Small intestine (tissue), 7 donors: ENCODE measurements at regions not wholly inside any gene's neighbourhood (a gene's known extent, or its start where the extent isn't known, plus 50 kb on each side); places are given as distances from the start of the nearest gene placed in this dataset.
A peak's percentile ranks its signal among the peaks of the same experiment; 100 is the strongest.
"Not testable (repeated sequence)": the region's sequence is repeated elsewhere in the genome, so short reads cannot be mapped to it uniquely, and the experiment has no call there.

Experiments used
- DNase-seq, 2 donors: peaks; one replicate each; pipeline versions ENCODE4 v3.0.0 to v3.0.0-alpha.2; 2013
- FAIRE-seq: peaks from 2 replicates; lab custom pipeline; 2012; peaks lifted over from hg19 to GRCh38; lab: Jason Lieb, UNC
- H3K27ac ChIP-seq, 3 donors: one replicate each; pipeline ENCODE4 v1.5.1; 2013; ENCODE audit warnings: low read length in 2 of 3, mild to moderate bottlenecking in 2 of 3, control low read depth in 1 of 3, inconsistent platforms in 1 of 3, low read depth in 1 of 3, moderate library complexity in 1 of 3
- H3K27me3 ChIP-seq, 3 donors: one replicate each; pipeline ENCODE4 v1.6.1; 2013; ENCODE audit warnings: low read length in 3 of 3, inconsistent platforms in 1 of 3; ENCODE audit not compliant: control insufficient read depth in 3 of 3, insufficient read depth in 3 of 3
- H3K36me3 ChIP-seq, 3 donors: one replicate each; pipeline ENCODE4 v1.6.1; 2013; ENCODE audit warnings: low read length in 3 of 3, inconsistent platforms in 1 of 3, low read depth in 1 of 3, mild to moderate bottlenecking in 1 of 3, moderate library complexity in 1 of 3; ENCODE audit not compliant: control insufficient read depth in 3 of 3, insufficient read depth in 2 of 3
- H3K4me1 ChIP-seq, 3 donors: one replicate each; pipeline ENCODE4 v1.6.1; 2013; ENCODE audit warnings: low read length in 2 of 3, inconsistent platforms in 1 of 3, low read depth in 1 of 3, mild to moderate bottlenecking in 1 of 3, moderate library complexity in 1 of 3; ENCODE audit not compliant: control insufficient read depth in 3 of 3, insufficient read depth in 2 of 3
- H3K4me3 ChIP-seq, 3 donors: one replicate each; pipeline ENCODE4 v1.5.1; 2013; ENCODE audit warnings: low read length in 3 of 3, control low read depth in 1 of 3, inconsistent platforms in 1 of 3, low read depth in 1 of 3, mild to moderate bottlenecking in 1 of 3, moderate library complexity in 1 of 3
- H3K9me3 ChIP-seq, 2 donors: one replicate each; pipeline ENCODE4 v1.6.1; 2013; ENCODE audit warnings: low read depth in 1 of 2, low read length in 1 of 2; ENCODE audit not compliant: control insufficient read depth in 2 of 2, insufficient read depth in 1 of 2
- WGBS, 3 donors: extraction: QIAGEN DNeasy Blood & Tissue Kit; methylation state at CpG; one replicate each; pipeline ENCODE4 v1.1.7; 2013; 5-methylcytosine and 5-hydroxymethylcytosine counted together
- donor health status: healthy with polysubstance abuse.
- donor health status: control.
- donor health status: control.
- donor health status: Bipolar disorder and iron deficiency.
- donor health status: healthy.

DNA sequence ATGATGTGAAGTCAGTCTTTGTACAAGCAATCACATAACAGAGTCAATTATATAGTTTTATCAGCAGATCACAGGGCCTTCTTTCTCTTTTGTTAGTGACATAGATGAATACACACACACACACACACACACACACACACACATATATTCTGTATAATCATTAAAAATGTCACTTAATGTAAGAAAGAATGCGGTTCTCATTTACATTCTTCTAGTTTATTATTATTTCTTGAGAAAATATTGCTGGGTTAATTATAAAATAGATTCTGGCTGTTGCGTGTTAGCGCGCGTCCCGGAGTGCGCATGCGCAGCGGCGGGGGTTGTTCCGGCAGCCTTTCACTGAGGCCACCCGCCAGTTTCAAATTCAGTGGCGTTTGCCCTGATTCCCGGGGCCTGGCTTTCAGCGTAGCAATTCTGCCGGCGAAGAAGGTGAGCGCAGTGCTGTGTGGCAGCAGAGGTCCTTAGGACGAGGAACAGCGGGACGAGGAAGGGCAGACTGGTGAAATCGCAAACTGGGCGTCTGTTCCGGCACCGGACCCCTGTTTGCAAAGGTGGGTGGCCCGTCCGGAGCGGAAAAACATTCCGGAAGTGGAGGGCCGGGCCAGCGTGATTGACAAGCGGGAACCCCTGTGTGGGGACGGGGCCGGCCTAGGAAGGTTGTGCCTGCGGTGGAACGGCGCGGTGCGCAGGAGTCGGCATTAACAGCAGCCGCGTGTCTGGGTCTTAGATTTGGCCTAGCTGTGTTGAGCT lies 75.3 kb upstream of the PZP start:
- peak; percentile 74 to 84 for DNase-seq
- H3K4me1 ChIP-seq, H3K9me3 ChIP-seq, H3K27me3 ChIP-seq, FAIRE-seq, H3K36me3 ChIP-seq: not testable (repeated sequence)
- H3K27ac ChIP-seq: peak overlapping the region in 1 of 3 donors; percentile 67
- WGBS, 3 donors: 0% methylated on average over 11 to 25 of the region's 42 CpGs
- H3K4me3 ChIP-seq: peak overlapping the region in 2 of 3 donors; percentile 53 to 58

DNA sequence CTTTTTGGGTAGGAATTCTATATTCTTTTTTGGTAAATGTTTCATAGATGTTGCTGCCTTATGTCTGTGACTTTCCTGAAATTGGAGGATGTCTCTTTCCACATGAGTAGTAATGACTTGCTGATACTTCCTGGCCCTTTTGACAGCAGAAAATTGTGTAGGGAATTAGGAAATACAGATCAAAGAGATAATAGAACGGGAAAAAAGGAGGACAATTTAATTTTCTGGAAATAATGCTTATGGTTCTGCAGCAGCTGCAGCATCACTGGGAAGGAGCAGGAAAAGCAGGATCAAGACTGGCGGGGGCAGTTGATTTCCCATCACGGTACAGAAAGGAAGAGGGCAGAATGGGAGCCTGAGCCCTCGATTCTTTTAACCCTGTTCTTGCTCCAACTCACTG lies 68.8 kb upstream of the PZP start:
- H3K4me3 ChIP-seq: no peak overlapping the region
- WGBS, 3 donors: 55 to 62% (median 61%) methylated on average over 4 of the region's 4 CpGs
- no peaks in the 10 kb centered on the region for H3K4me1 ChIP-seq
- no peak overlapping the region for H3K27ac ChIP-seq
- DNase-seq: no peak
- no peak for FAIRE-seq
- no peaks in the 10 kb centered on the region for H3K27me3 ChIP-seq
- no peaks in the 10 kb centered on the region for H3K36me3 ChIP-seq
- no peaks in the 10 kb centered on the region for H3K9me3 ChIP-seq

DNA sequence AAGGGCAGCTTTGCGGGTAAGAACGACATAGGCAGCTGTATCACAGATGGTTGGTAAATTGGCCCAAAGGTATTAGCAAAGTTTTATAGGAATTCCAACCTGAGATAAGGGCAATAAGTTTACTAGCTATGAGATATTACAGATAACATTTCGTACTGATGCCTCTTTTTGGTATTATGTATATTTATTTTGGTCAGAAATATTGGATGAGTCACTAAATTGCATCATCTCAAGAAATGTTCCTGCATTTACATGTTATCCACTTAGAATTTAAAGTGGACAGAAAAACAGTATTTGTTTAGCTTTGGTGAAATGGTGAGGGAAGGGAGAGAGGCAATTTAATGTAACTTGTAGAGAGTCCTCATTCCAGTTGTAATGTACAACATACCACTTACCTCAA lies 65.1 kb upstream of the PZP start:
- 43 to 63% (median 55%) methylated on average over 3 of the region's 3 CpGs for WGBS, 3 donors
- FAIRE-seq (no peak), DNase-seq (no peak)
- no peaks in the 10 kb centered on the region for H3K36me3 ChIP-seq
- H3K4me1 ChIP-seq: no peaks in the 10 kb centered on the region
- H3K9me3 ChIP-seq: no peaks in the 10 kb centered on the region
- no peak overlapping the region for H3K4me3 ChIP-seq
- peaks cover 0 to 3% (median 0%) of the 10 kb centered on the region in 3 donors for H3K27me3 ChIP-seq
- H3K27ac ChIP-seq: no peak overlapping the region

DNA sequence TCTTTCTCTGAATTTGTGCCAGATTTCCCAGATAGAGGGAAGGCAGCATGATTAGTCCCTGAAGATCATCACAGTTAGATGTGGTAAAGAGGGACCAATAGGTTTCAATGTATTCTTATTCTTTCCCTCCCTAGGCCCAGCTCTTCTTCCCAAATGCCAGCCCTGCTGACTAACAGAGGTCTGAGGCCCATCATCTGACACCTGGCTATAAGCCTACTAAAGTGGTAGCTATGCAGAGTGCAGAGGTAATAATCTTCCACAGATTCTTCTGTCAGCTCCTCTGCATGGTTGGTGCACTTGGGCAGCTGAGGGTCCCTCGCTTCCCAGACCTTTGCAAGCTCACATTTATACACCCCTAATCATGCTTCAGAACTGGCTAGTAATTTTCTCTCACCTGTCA lies 63.7 kb upstream of the PZP start:
- no peaks in the 10 kb centered on the region for H3K4me1 ChIP-seq
- FAIRE-seq (no peak), DNase-seq (no peak)
- H3K27me3 ChIP-seq: peaks cover 0 to 3% (median 0%) of the 10 kb centered on the region in 3 donors
- H3K27ac ChIP-seq: no peak overlapping the region
- no peaks in the 10 kb centered on the region for H3K9me3 ChIP-seq
- no peaks in the 10 kb centered on the region for H3K36me3 ChIP-seq
- WGBS, 3 donors: 82 to 100% (median 89%) methylated on average over 1 of the region's 1 CpG
- no peak overlapping the region for H3K4me3 ChIP-seq

DNA sequence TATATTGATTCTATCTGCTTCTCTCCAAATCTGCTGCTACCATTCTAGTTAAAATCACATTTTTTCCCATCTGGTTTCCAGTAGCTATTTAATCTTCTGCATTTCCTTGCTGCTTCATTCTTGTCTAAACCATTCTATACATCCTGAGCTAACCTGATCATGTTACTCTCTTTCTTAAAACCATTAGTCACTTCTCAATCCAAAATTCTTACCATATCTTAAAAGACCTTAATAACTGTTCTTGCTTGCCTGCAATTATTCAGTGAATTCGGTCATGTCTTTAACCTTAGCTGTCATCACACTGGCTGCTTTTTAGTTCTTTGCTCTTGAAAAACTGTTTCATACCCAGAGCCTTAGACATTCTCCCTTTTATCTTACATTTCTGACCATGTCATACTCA lies 56.4 kb upstream of the PZP start:
- DNase-seq: no peak
- no peaks in the 10 kb centered on the region for H3K36me3 ChIP-seq
- H3K4me1 ChIP-seq: no peaks in the 10 kb centered on the region
- H3K9me3 ChIP-seq: no peaks in the 10 kb centered on the region
- H3K27me3 ChIP-seq: no peaks in the 10 kb centered on the region
- 69 to 82% (median 76%) methylated on average over 1 of the region's 1 CpG for WGBS, 3 donors
- FAIRE-seq: no peak
- H3K4me3 ChIP-seq: no peak overlapping the region
- no peak overlapping the region for H3K27ac ChIP-seq

DNA sequence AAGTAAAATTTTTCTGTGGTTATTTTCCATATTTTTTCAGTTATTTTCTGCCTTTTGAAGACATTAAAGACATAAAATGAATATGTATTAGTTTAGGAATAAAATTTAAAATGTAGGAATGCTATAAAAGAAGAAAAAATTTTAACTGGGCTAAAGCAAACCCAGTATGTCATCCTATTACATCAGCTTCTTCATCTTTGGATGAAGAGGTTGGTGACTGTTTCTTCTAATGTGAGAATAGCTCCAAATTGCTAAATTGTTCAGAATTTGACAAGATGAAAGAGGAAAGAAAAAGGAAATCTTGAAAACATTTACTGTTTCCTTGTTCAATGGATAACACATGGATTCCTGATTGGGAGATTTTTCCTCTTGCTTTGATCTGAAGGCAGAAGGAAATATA lies 52.7 kb upstream of the PZP start:
- Histone ChIP-seq H3K27ac (no peak overlapping the region), H3K9me3 (no peaks in the 10 kb centered on the region), H3K27me3 (no peaks in the 10 kb centered on the region), H3K4me1 (no peaks in the 10 kb centered on the region), H3K4me3 (no peak overlapping the region), H3K36me3 (no peaks in the 10 kb centered on the region)
- DNase-seq: no peak
- no peak for FAIRE-seq

DNA sequence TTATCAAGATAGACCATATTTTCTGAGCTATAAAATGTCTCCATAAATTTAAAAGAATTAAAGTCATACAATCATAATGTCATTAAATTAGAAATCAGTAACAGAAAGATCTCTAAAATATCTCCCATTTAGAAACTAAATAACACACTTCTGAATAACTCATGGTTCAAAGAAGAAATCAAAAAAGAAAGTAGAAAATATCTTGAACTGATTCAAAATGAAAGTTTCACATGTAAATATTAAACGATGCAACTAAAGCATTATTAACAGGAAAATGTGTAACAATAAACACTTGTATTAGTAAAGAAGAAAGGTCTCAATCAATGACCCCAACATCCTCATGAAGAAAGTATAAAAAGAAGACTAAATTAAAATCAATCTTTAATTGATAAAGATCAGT lies 50.5 kb upstream of the PZP start:
- H3K27ac ChIP-seq: no peak overlapping the region
- no peaks in the 10 kb centered on the region for H3K4me1 ChIP-seq
- no peaks in the 10 kb centered on the region for H3K9me3 ChIP-seq
- no peaks in the 10 kb centered on the region for H3K27me3 ChIP-seq
- no peak overlapping the region for H3K4me3 ChIP-seq
- DNase-seq (no peak), FAIRE-seq (peak; percentile 30)
- no peaks in the 10 kb centered on the region for H3K36me3 ChIP-seq
- 46 to 73% (median 54%) methylated on average over 1 of the region's 1 CpG for WGBS, 3 donors
